HG02623 (cell line): ENCODE measurements at regions not wholly inside any gene's neighbourhood (a gene's known extent, or its start where the extent isn't known, plus 50 kb on each side); places are given as distances from the start of the nearest gene placed in this dataset.
"Not testable (repeated sequence)": the region's sequence is repeated elsewhere in the genome, so short reads cannot be mapped to it uniquely, and the experiment has no call there.

Experiments used
- ATAC-seq: cut with Tn5 transposase; IDR thresholded peaks from one replicate; pipeline ENCODE4 v1.9.1; 2021; ENCODE audit warnings: moderate library complexity; ENCODE audit not compliant: unreplicated experiment

GRCh38 chr14:97068293-97068692 is 271.1 kb downstream of the VRK1 start:
- not testable (repeated sequence) for ATAC-seq

GRCh38 chr14:97070259-97070658 is 273.1 kb downstream of the VRK1 start:
- ATAC-seq: no peak

GRCh38 chr14:97071177-97071576 is 274.0 kb downstream of the VRK1 start:
- no peak for ATAC-seq

- no peak for ATAC-seq
These were observed 276.4 kb downstream of the VRK1 start for GRCh38 chr14:97073622-97074021.

GRCh38 chr14:97074456-97074855 is 277.3 kb downstream of the VRK1 start:
- ATAC-seq: no peak

- ATAC-seq: no peak
These were observed 277.7 kb downstream of the VRK1 start for GRCh38 chr14:97074856-97075255.

GRCh38 chr14:97077253-97077653 is 280.1 kb downstream of the VRK1 start:
- ATAC-seq: peak; percentile 76

- no peak for ATAC-seq
These were observed 280.5 kb downstream of the VRK1 start for GRCh38 chr14:97077687-97078086.

- no peak for ATAC-seq
These were observed 283.8 kb downstream of the VRK1 start for GRCh38 chr14:97080991-97081390.

- ATAC-seq: no peak
These were observed 298.1 kb downstream of the VRK1 start for GRCh38 chr14:97095269-97095668.

GRCh38 chr14:97097296-97097695 is 300.1 kb downstream of the VRK1 start:
- ATAC-seq: no peak

- ATAC-seq: no peak
These were observed 303.1 kb downstream of the VRK1 start for GRCh38 chr14:97100306-97100705.

GRCh38 chr14:97101561-97101960 is 304.4 kb downstream of the VRK1 start:
- no peak for ATAC-seq

GRCh38 chr14:97104029-97104428 is 306.8 kb downstream of the VRK1 start:
- no peak for ATAC-seq

- peak; percentile 77 for ATAC-seq
These were observed 309.0 kb downstream of the VRK1 start for GRCh38 chr14:97106166-97106565.

- ATAC-seq: no peak
These were observed 309.4 kb downstream of the VRK1 start for GRCh38 chr14:97106609-97107008.

- no peak for ATAC-seq
These were observed 309.9 kb downstream of the VRK1 start for GRCh38 chr14:97107080-97107479.

- ATAC-seq: no peak
These were observed 310.6 kb downstream of the VRK1 start for GRCh38 chr14:97107760-97108159.

- ATAC-seq: no peak
These were observed 312.1 kb downstream of the VRK1 start for GRCh38 chr14:97109234-97109633.

GRCh38 chr14:97113339-97113738 is 316.2 kb downstream of the VRK1 start:
- no peak for ATAC-seq

GRCh38 chr14:97116546-97116945 is 319.4 kb downstream of the VRK1 start:
- no peak for ATAC-seq

- ATAC-seq: no peak
These were observed 320.5 kb downstream of the VRK1 start for GRCh38 chr14:97117693-97118092.

- ATAC-seq: peak; percentile 15
These were observed 323.0 kb downstream of the VRK1 start for GRCh38 chr14:97120204-97120603.

- ATAC-seq: peak; percentile 81
These were observed 323.4 kb downstream of the VRK1 start for GRCh38 chr14:97120611-97121031.
